SK-N-SH (cell line): ENCODE measurements at regions not wholly inside any gene's neighbourhood (a gene's known extent, or its start where the extent isn't known, plus 50 kb on each side); places are given as distances from the start of the nearest gene placed in this dataset.

Experiments used
- EP300 ChIP-seq, 2 experiments: IDR thresholded peaks; 2 replicates each; pipeline versions ENCODE4 v1.4.0 to v1.6.1; 2012; ENCODE audit warnings: borderline replicate concordance in 1 of 2, low read depth in 1 of 2, low read length in 1 of 2
- GABPA ChIP-seq: IDR thresholded peaks from 2 replicates; pipeline ENCODE4 v1.4.0; 2012; ENCODE audit warnings: low read depth, mild to moderate bottlenecking
- JUND ChIP-seq: IDR thresholded peaks from 2 replicates; pipeline ENCODE4 v1.4.0; 2012
- NFIC ChIP-seq: IDR thresholded peaks from 2 replicates; pipeline ENCODE4 v1.4.0; 2012; ENCODE audit warnings: borderline replicate concordance
- POLR2AphosphoS5 ChIP-seq: IDR thresholded peaks from 2 replicates; pipeline ENCODE4 v1.6.1; 2012; ENCODE audit warnings: low read depth, low read length
- RCOR1 ChIP-seq: fragments of 150-350 bp; IDR thresholded peaks from 2 replicates; pipeline ENCODE4 v1.6.1; 2017; ENCODE audit warnings: antibody characterized with exemption, low read length
- RFX5 ChIP-seq: IDR thresholded peaks from 2 replicates; pipeline ENCODE4 v1.6.1; 2012; ENCODE audit warnings: mild to moderate bottlenecking, improper control_type of control experiment, low read length
- TAF1 ChIP-seq: IDR thresholded peaks from 2 replicates; pipeline ENCODE4 v1.6.1; 2012; ENCODE audit warnings: low read depth, mild to moderate bottlenecking, low read length, moderate library complexity, borderline replicate concordance
- USF2 ChIP-seq: fragments of 150-350 bp; IDR thresholded peaks from 2 replicates; pipeline ENCODE4 v1.6.1; 2017; ENCODE audit warnings: antibody characterized with exemption, low read length, low read depth, borderline replicate concordance
- YY1 ChIP-seq: IDR thresholded peaks from 2 replicates; pipeline ENCODE4 v1.4.0; 2012; ENCODE audit warnings: low read depth, mild to moderate bottlenecking
- TF ChIP-seq, protein P1 (sequence below): IDR thresholded peaks from 2 replicates; pipeline ENCODE4 v1.4.0; 2012; ENCODE audit warnings: low read depth, borderline replicate concordance
- TF ChIP-seq, protein P2 (sequence below): fragments of 200-600 bp; sonication (generic); IDR thresholded peaks from 2 replicates; pipeline ENCODE4 v1.6.1; 2017; ENCODE audit warnings: antibody characterized with exemption, mild to moderate bottlenecking, moderate library complexity
- TF ChIP-seq, protein P3 (sequence below): IDR thresholded peaks from 2 replicates; pipeline ENCODE4 v1.4.0; 2012; ENCODE audit warnings: low read depth

DNA sequence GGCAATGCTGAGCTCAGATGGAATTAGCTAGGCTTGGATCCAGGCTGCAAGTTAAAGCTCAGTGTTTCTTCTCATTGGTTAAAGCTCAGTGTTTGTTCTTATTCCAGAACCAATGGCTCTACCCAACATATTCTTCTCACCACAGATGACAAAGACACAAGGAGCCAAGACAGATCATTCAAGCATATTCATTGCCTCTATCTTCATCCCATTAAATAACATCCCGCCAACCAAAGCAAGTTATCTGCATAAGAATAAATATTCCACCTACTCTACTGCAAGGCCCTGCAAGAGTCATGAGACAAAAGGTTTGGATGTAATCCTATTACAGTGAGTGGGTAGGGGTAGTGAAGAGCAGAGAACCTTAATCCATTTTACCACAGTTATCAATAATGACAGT, 766.5 kb downstream of the C4orf33 start:
- TF ChIP-seq, protein P1, sequence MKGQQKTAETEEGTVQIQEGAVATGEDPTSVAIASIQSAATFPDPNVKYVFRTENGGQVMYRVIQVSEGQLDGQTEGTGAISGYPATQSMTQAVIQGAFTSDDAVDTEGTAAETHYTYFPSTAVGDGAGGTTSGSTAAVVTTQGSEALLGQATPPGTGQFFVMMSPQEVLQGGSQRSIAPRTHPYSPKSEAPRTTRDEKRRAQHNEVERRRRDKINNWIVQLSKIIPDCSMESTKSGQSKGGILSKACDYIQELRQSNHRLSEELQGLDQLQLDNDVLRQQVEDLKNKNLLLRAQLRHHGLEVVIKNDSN, result no peak
- TF ChIP-seq, protein P2, sequence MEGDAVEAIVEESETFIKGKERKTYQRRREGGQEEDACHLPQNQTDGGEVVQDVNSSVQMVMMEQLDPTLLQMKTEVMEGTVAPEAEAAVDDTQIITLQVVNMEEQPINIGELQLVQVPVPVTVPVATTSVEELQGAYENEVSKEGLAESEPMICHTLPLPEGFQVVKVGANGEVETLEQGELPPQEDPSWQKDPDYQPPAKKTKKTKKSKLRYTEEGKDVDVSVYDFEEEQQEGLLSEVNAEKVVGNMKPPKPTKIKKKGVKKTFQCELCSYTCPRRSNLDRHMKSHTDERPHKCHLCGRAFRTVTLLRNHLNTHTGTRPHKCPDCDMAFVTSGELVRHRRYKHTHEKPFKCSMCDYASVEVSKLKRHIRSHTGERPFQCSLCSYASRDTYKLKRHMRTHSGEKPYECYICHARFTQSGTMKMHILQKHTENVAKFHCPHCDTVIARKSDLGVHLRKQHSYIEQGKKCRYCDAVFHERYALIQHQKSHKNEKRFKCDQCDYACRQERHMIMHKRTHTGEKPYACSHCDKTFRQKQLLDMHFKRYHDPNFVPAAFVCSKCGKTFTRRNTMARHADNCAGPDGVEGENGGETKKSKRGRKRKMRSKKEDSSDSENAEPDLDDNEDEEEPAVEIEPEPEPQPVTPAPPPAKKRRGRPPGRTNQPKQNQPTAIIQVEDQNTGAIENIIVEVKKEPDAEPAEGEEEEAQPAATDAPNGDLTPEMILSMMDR, result no peak
- TF ChIP-seq, protein P3, sequence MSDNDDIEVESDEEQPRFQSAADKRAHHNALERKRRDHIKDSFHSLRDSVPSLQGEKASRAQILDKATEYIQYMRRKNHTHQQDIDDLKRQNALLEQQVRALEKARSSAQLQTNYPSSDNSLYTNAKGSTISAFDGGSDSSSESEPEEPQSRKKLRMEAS, result no peak
- TF ChIP-seq USF2 (no peak), NFIC (no peak), TAF1 (no peak), POLR2AphosphoS5 (no peak), JUND (no peak), EP300 (IDR thresholded peaks at IDR 0.05; ENCODE audit: borderline replicate concordance in 1 of 2, low read depth in 1 of 2, low read length in 1 of 2) (no peak), RCOR1 (no peak), GABPA (no peak), RFX5 (no peak), YY1 (no peak)
